ENCODE measurements at regions not wholly inside any gene's neighbourhood (a gene's known extent, or its start where the extent isn't known, plus 50 kb on each side); places are given as distances from the start of the nearest gene placed in this dataset.

GRCh38 chr1:238226810-238227209 is 336.1 kb upstream of the ZP4 start:
- DNase-seq (ENCODE audit: low spot score): no peak
- FAIRE-seq: no peak

DNA sequence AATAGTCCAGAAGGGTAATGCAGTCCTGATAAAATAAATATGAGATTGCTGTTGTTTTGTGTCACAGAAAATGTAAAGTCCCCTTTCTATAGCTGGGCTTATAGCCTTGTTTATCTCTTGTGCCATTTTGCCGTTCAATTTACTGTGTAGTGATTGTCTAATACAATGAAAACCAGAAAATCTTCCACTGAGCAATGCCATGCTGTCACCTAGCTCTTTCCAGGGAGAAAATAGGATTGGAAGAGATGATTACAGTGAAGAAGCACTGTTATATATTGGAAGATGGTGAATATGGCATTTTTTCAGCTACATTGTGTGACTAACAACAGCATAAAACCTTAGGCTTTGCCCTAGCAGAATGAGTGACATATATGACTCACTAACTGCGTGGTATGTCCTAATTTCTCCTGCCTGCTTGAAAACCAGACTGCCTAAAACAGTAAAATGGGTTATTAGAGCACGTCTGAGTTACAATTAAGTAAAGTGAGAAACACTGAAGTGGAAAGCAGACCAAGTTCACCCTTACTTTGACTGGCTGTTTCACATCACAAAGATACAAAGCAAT is 332.4 kb upstream of the ZP4 start:
- DNase-seq (ENCODE audit: low spot score) (no peak), FAIRE-seq (no peak)

- DNase-seq (ENCODE audit: low spot score) (no peak), FAIRE-seq (no peak)
Observed at GRCh38 chr1:238221738-238222137, 331.0 kb upstream of the ZP4 start.

GRCh38 chr1:238214449-238214848 is 323.7 kb upstream of the ZP4 start:
- DNase-seq (ENCODE audit: low spot score) (no peak), FAIRE-seq (no peak)

GRCh38 chr1:238205045-238205662 is 314.4 kb upstream of the ZP4 start:
- DNase-seq (ENCODE audit: low spot score) (no peak), FAIRE-seq (no peak)

GRCh38 chr1:238201992-238202391 is 311.3 kb upstream of the ZP4 start:
- no peak for FAIRE-seq

GRCh38 chr1:238199325-238199724 is 308.6 kb upstream of the ZP4 start:
- no peak for DNase-seq (ENCODE audit: low spot score)
- no peak for FAIRE-seq

More at GRCh38 chr1:238201992-238202391, 311.3 kb upstream of the ZP4 start:
- no peak for DNase-seq (ENCODE audit: low spot score)

- DNase-seq (ENCODE audit: low spot score) (no peak), FAIRE-seq (no peak)
Observed at GRCh38 chr1:238196516-238196915, 305.8 kb upstream of the ZP4 start.

DNA sequence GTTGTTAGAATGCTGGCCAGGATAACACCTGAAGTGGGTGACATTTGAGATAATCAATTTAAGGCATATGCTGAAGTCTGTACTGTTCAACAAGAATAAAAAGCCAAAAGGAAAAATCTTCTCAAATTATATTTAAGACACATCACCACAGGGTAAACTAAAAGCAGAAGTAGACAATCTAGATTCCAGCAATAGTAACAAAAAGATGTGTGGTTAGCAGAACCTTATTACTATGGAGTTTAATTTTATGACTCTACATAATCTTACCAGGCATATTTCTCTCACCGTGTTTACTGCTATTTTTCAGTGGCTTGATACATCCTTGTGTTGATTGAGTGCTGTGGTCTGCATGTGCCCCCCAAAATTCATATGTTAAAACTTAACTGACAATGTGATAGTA is 300.4 kb upstream of the ZP4 start:
- DNase-seq (ENCODE audit: low spot score) (no peak), FAIRE-seq (no peak)

DNA sequence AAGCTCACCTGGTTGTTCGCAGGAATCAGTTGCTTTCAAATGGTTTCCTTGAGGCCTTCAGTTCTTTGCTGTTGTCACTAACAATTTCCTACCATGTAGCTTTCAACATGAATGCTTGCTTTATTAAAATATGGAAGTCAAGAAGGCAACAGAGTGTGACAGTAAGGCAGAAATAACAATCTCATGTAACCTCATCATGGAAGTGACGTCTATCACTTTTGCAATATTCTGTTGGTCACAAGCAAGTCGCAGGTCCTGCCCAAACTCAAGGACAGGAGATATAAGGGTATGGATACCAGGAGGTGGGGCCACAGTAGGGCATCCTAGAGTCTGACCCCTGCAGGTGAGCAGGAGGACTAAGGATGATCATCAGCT is 296.8 kb upstream of the ZP4 start:
- FAIRE-seq: no peak
- DNase-seq (ENCODE audit: low spot score): no peak

DNA sequence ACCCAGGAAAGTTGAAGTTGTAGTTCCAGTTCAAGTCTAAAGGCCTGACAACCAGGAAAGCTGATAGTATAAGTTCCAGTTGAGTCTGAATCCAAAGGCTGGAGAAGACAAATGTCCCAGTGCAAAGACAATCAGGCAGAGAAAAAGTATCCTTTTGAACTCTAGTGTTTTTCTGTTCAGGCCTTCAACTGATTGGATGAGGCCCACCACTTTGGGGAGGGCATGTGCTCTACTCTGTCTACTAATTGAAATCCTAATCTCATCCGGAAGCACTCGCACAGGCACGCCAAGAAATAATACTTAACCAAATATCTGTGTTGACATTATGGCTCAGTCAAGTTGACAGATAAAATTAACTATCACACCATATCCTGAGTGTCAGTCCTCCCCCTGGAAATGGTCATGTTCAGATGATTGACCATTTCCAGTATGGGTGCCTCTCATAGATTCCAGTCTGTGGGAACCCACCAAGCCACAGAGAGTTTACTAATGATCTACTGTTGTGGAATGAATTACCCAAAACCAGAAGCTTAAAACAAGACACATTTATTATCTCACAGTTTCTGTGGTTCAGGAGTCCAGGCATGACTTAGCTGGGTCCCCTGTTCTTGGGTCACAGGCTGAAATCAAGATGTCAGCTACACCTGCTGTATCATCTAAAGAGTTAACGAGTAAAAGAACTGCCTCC is 296.3 kb upstream of the ZP4 start:
- no peak for DNase-seq (ENCODE audit: low spot score)
- no peak for FAIRE-seq

DNA sequence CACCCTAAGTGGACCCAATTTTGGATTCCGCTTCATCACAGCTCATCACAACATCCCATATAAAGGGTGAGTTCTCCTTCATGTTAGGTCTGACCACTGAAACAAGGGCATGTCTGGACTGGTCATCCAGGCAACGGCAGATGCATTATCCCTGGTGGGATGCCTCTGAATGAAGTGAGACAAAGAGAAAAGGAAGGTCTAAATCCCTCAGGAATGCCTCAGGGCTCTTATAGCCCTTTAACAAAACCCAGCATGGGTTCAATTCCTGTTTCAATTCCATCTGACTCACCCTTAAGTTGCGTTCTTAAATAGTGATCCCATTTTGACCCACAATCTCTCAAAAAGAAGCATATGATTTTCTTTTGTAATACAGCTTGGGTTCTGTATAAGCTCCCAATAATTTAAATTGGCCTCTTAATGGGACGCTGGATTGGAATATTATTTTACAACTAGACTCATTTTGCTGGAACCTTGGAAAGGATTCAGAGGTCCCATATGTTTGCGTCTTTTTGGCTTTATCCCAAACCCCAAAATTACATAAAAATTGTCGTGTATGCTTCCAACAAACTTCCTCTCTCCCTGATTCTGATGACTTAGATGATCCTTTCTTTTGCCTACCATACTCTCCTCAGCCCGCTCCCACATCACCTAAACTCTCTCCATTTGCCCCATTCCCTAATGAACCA is 287.4 kb upstream of the ZP4 start:
- DNase-seq (ENCODE audit: low spot score) (no peak), FAIRE-seq (no peak)

GRCh38 chr1:238177351-238177750 is 286.6 kb upstream of the ZP4 start:
- FAIRE-seq: no peak
- no peak for DNase-seq (ENCODE audit: low spot score)

GRCh38 chr1:238176441-238176840 is 285.7 kb upstream of the ZP4 start:
- FAIRE-seq: no peak
- DNase-seq (ENCODE audit: low spot score): no peak

GRCh38 chr1:238171985-238172384 is 281.3 kb upstream of the ZP4 start:
- no peak for FAIRE-seq
- no peak for DNase-seq (ENCODE audit: low spot score)

- FAIRE-seq (no peak), DNase-seq (ENCODE audit: low spot score) (no peak)
Observed at GRCh38 chr1:238161955-238162354, 271.2 kb upstream of the ZP4 start.

- DNase-seq (ENCODE audit: low spot score): no peak
- FAIRE-seq: no peak
Observed at GRCh38 chr1:238153939-238154338, 263.2 kb upstream of the ZP4 start.

DNA sequence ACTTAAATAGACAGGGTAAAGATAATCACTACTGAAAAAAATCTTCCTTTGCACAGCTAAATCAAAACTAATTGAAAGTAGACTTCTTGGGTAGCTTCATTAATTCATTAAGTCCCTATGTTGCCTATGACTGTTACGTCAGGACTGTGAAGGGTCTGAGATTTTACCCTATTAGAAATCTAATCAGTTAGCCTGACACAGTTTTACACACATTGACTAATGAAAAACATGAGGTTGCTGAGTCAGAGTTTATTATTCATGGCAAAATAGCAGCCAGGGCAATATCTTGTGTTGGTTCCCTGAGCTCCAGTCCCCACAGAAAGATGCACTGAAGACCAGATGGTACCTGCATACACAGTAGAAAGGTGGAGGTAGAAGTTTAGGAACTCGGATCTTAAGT is 262.5 kb upstream of the ZP4 start:
- FAIRE-seq (no peak), DNase-seq (ENCODE audit: low spot score) (no peak)

- FAIRE-seq (no peak), DNase-seq (ENCODE audit: low spot score) (no peak)
Observed at GRCh38 chr1:238152119-238152518, 261.4 kb upstream of the ZP4 start.

DNA sequence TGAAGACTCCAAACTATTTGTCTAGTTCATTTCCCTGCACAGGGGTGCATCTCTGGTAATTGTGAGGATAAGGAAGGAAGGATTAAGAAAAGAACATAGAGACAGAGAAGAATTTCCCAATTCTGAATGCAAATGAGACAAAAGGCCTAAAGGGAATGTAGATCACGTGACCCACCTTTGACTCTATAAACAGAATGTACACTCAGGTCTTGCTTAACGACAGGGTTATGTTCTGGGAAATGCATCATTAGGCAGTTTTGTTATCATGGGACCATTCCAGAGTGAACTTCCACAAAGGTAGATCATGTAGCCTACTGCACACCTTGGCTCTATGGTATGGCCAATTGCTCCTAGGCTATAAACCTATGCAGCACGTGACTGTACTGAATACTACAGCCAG is 252.3 kb upstream of the ZP4 start:
- FAIRE-seq: no peak

DNA sequence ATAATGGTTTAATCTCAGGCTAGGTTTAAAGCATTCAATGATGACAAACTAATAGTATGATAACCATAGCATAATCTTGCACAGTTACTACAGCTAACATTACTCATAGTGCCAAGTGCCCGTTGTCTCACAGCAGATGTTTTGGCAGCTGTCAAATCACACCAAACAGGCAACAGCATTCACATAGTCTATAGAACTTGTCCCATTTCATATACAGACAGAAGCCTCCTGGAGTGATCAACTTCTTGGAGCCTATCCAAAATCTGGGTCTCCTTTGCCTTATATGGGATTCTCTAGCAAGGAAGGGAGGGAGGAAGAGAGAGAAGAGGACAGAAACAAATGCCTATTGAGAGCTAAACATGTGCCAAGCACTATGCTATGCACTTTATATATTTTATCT is 250.6 kb upstream of the ZP4 start:
- FAIRE-seq (no peak), DNase-seq (ENCODE audit: low spot score) (no peak)

More for the DNA sequence above, 252.3 kb upstream of the ZP4 start:
- no peak for DNase-seq (ENCODE audit: low spot score)

DNA sequence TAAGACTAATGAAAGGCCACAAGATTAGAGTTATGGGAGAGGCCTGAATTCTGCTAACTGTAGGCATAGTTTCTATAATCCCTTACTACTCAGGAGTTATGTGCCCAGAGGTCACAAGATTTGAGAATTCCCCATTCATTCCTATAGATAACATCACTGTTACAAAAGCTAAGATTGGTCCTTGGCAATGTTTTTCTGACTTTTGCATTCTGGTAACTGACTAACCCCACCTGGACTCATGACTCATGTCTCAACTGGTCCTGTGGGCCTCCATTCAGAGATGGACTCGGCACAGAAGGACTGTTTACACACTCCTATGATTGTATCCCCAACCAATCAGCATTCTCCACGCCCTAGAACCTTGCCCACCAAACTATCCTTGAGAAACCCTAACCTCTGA is 249.0 kb upstream of the ZP4 start:
- FAIRE-seq (no peak), DNase-seq (ENCODE audit: low spot score) (no peak)
